Activated B cell treated with CpG ODN at 0.5 μM for 24 hours (primary cell): ENCODE measurements at regions not wholly inside any gene's neighbourhood (a gene's known extent, or its start where the extent isn't known, plus 50 kb on each side); places are given as distances from the start of the nearest gene placed in this dataset.

Source experiments
- ATAC-seq: fragments of 200-7000 bp; cut with Tn5 transposase; one replicate; pipeline ENCODE4 v1.10.0; 2021; ENCODE audit warnings: low read depth, mild to moderate bottlenecking, moderate library complexity
- CTCF ChIA-PET: fragments of 350-600 bp; sonication (Branson Sonifier 250); formaldehyde crosslinking; loops from one replicate; lab custom pipeline; 2021; ENCODE audit warnings: antibody characterized with exemption; lab: Charles Lee
- POLR2A ChIA-PET: fragments of 350-600 bp; sonication (Branson Sonifier 250); formaldehyde crosslinking; loops from one replicate; lab custom pipeline; 2021; ENCODE audit warnings: antibody characterized with exemption; lab: Charles Lee
- DNase-seq: peaks from one replicate; pipeline ENCODE4 v3.0.0; 2022
- H3K27ac Mint-ChIP-seq: one replicate; pipeline ENCODE4 v1.8.0; 2020; ENCODE audit warnings: mixed read lengths
- H3K27me3 Mint-ChIP-seq: one replicate; pipeline ENCODE4 v1.8.0; 2021; ENCODE audit warnings: mixed read lengths
- H3K36me3 Mint-ChIP-seq: one replicate; pipeline ENCODE4 v1.8.0; 2021; ENCODE audit warnings: low read depth, mixed read lengths
- H3K4me1 Mint-ChIP-seq: one replicate; pipeline ENCODE4 v1.8.0; 2021; ENCODE audit warnings: mixed read lengths
- H3K4me3 Mint-ChIP-seq: one replicate; pipeline ENCODE4 v1.8.0; 2020; ENCODE audit warnings: mild to moderate bottlenecking, mixed read lengths
- H3K9me3 Mint-ChIP-seq: one replicate; pipeline ENCODE4 v1.8.0; 2020; ENCODE audit warnings: mixed read lengths
- intact Hi-C: fragments of 100-400 bp; cut with micrococcal nuclease; formaldehyde crosslinking; loops from one replicate; pipeline ENCODE4 v1.15.1; 2024
- TF ChIP-seq, protein P1 (sequence below): fragments of 200-600 bp; IDR thresholded peaks from one replicate; pipeline ENCODE4 v1.8.0; 2022; ENCODE audit warnings: antibody characterized with exemption, mild to moderate bottlenecking

DNA sequence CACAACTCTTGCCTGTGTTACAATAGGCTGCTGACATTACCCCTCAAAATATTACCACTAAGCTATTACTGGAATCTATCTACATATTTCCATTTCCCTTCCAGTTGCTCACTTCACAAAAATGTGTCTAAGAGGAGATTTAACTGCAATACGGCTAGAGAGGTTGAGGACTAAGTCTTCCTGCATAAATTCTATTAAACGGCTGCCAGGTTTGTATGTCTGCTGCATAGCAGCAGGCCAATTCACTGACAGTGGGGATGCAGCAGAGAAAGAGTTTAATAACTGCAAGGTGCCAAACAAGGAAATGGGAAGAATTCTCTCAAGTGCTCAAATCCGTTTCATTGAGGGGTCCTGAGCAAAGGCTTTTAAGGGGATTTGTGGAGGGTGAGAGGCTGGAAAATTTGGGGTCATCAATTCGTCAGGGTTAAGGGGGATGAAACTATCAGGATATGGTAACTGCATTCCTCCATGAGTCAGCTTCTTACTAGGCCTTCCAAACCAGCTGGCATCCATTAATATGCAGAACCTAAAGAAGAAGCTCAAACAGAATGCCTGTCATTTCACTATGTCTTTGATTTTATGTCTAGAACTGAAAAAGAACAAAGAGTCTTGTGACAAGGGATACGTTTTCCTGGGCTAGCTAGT, 675.6 kb downstream of the TBL1XR1 start:
- ChIA-PET CTCF (no interaction called here), POLR2A (no interaction called here)
- intact Hi-C loops: no loop called here
- Mint-ChIP-seq H3K36me3 (no peaks in the 10 kb centered on the region), H3K4me3 (no peak overlapping the region), H3K27me3 (no peaks in the 10 kb centered on the region), H3K27ac (no peak overlapping the region), H3K4me1 (no peaks in the 10 kb centered on the region), H3K9me3 (peaks cover 6% of the 10 kb centered on the region)
- DNase-seq: no peak
- ATAC-seq: no peak
- TF ChIP-seq, protein P1, sequence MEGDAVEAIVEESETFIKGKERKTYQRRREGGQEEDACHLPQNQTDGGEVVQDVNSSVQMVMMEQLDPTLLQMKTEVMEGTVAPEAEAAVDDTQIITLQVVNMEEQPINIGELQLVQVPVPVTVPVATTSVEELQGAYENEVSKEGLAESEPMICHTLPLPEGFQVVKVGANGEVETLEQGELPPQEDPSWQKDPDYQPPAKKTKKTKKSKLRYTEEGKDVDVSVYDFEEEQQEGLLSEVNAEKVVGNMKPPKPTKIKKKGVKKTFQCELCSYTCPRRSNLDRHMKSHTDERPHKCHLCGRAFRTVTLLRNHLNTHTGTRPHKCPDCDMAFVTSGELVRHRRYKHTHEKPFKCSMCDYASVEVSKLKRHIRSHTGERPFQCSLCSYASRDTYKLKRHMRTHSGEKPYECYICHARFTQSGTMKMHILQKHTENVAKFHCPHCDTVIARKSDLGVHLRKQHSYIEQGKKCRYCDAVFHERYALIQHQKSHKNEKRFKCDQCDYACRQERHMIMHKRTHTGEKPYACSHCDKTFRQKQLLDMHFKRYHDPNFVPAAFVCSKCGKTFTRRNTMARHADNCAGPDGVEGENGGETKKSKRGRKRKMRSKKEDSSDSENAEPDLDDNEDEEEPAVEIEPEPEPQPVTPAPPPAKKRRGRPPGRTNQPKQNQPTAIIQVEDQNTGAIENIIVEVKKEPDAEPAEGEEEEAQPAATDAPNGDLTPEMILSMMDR: no peak

GRCh38 chr3:176514297-176514696, 683.0 kb downstream of the TBL1XR1 start:
- ChIA-PET CTCF (no interaction called here), POLR2A (no interaction called here)
- Mint-ChIP-seq H3K27me3 (no peaks in the 10 kb centered on the region), H3K9me3 (peaks cover 36% of the 10 kb centered on the region), H3K4me3 (no peak overlapping the region), H3K27ac (no peak overlapping the region), H3K36me3 (no peaks in the 10 kb centered on the region), H3K4me1 (no peaks in the 10 kb centered on the region)
- no peak for DNase-seq
- no peak for ATAC-seq
- TF ChIP-seq, protein P1: no peak
- intact Hi-C loops: no loop called here

DNA sequence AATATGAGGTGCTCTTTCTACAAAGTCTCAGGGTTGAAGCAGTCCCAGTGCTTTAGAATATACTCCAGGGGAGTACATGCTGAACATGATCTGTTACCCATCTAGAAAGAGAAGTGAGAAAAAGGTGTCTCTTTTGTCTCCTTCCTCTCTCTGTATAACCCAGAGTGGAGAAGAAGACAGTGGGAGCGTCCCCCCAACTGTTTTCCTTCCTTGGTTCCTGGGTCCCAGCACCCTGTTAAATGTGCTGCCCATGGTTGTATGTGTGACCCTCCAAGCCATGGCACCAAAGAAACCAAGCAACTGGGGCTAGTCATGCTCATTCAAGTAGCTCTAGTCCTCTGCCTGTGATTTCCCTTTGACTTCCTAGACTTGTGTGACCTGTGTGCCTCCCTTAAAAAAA, 683.7 kb downstream of the TBL1XR1 start:
- ATAC-seq (no peak), DNase-seq (no peak)
- H3K27me3 Mint-ChIP-seq: no peaks in the 10 kb centered on the region
- H3K4me1 Mint-ChIP-seq: no peaks in the 10 kb centered on the region
- ChIA-PET CTCF (no interaction called here), POLR2A (no interaction called here)
- intact Hi-C loops: no loop called here
- no peak overlapping the region for H3K4me3 Mint-ChIP-seq
- no peak overlapping the region for H3K27ac Mint-ChIP-seq
- no peaks in the 10 kb centered on the region for H3K36me3 Mint-ChIP-seq
- peaks cover 37% of the 10 kb centered on the region for H3K9me3 Mint-ChIP-seq
- TF ChIP-seq, protein P1: no peak

DNA sequence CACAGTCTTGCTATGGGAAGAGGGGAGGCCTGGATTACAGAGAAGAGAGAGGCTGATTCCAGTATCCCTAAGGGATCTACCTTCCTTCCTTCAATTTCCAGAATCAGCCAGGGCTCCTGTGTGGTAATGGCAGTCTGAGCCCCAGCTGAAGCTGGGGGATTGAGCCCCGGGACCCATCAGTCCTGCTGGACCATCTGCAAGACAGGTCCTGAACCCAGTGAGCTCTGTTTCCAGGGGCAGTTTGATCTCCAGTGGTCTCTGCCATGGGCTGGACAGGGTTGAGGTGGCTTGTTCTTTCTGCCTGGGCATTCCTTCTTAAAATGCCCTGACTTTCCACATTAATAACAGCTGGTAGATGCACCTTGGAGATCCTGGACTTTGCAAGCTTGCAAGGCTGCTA, 685.2 kb downstream of the TBL1XR1 start:
- Mint-ChIP-seq H3K4me3 (no peak overlapping the region), H3K9me3 (peaks cover 38% of the 10 kb centered on the region), H3K4me1 (no peaks in the 10 kb centered on the region), H3K27me3 (no peaks in the 10 kb centered on the region), H3K27ac (no peak overlapping the region), H3K36me3 (no peaks in the 10 kb centered on the region)
- POLR2A ChIA-PET: no interaction called here
- TF ChIP-seq, protein P1: no peak
- intact Hi-C loops: no loop called here
- no peak for DNase-seq
- CTCF ChIA-PET: no interaction called here
- no peak for ATAC-seq

DNA sequence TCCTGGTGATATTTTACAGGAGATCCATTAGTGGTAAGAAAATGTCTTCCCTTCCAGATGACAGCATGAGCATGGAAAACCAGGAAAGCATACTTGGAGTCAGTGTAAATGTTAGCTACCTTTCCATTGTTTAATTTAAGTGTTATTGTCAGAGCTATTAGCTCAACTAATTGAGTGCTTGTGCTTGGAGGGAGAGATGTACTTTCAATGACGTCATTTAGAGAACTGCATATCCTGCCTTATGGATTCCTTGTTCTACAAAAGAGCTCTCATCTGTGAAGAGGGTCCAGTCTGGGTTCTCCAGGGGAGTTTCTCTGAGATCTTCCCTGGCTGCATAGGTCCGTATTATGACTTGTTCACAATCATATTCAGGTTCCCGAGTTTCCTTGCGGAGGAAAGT, 687.2 kb downstream of the TBL1XR1 start:
- H3K36me3 Mint-ChIP-seq: no peaks in the 10 kb centered on the region
- intact Hi-C loops: no loop called here
- no peak overlapping the region for H3K27ac Mint-ChIP-seq
- ATAC-seq: no peak
- no peak for DNase-seq
- ChIA-PET CTCF (no interaction called here), POLR2A (no interaction called here)
- TF ChIP-seq, protein P1: no peak
- peaks cover 35% of the 10 kb centered on the region for H3K9me3 Mint-ChIP-seq
- no peaks in the 10 kb centered on the region for H3K27me3 Mint-ChIP-seq
- H3K4me3 Mint-ChIP-seq: no peak overlapping the region
- no peaks in the 10 kb centered on the region for H3K4me1 Mint-ChIP-seq
